H1 (cell line): ENCODE measurements at regions not wholly inside any gene's neighbourhood (a gene's known extent, or its start where the extent isn't known, plus 50 kb on each side); places are given as distances from the start of the nearest gene placed in this dataset.

Source experiments
- EZH2 ChIP-seq: fragments of 200-600 bp; sonication (generic); IDR thresholded peaks from 2 replicates; pipeline ENCODE4 v1.7.1; 2012; ENCODE audit warnings: low read depth, mild to moderate bottlenecking, moderate library complexity, low read length, inconsistent platforms; ENCODE audit not compliant: severe bottlenecking
- JUND ChIP-seq: IDR thresholded peaks from 2 replicates; pipeline ENCODE4 v1.6.1; 2011; ENCODE audit warnings: mild to moderate bottlenecking, improper control_type of control experiment, low read length
- PHF8 ChIP-seq: fragments of 200-600 bp; sonication (generic); conservative IDR thresholded peaks from 2 replicates; pipeline ENCODE4 v1.7.1; 2012; ENCODE audit warnings: low read depth, mild to moderate bottlenecking, inconsistent platforms, low read length, moderate library complexity
- SP2 ChIP-seq: IDR thresholded peaks from 2 replicates; pipeline ENCODE4 v1.6.1; 2012; ENCODE audit warnings: mild to moderate bottlenecking, low read length, inconsistent platforms
- SRF ChIP-seq: IDR thresholded peaks from 2 replicates; pipeline ENCODE4 v1.6.1; 2011; ENCODE audit warnings: mild to moderate bottlenecking, low read depth, low read length, moderate library complexity
- TCF12 ChIP-seq: IDR thresholded peaks from 2 replicates; pipeline ENCODE4 v1.6.1; 2011; ENCODE audit warnings: low read depth, mild to moderate bottlenecking, low read length
- TF ChIP-seq, protein P1 (sequence below): IDR thresholded peaks from 2 replicates; pipeline ENCODE4 v1.6.1; 2012; ENCODE audit warnings: inconsistent platforms
- TF ChIP-seq, protein P2 (sequence below): IDR thresholded peaks from 2 replicates; pipeline ENCODE4 v1.6.1; 2012; ENCODE audit warnings: inconsistent platforms

GRCh38 chr2:128444121-128444771 is 125.6 kb upstream of the HS6ST1 start (continued):
- TF ChIP-seq, protein P1, sequence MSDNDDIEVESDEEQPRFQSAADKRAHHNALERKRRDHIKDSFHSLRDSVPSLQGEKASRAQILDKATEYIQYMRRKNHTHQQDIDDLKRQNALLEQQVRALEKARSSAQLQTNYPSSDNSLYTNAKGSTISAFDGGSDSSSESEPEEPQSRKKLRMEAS: no peak
- TF ChIP-seq, protein P2, sequence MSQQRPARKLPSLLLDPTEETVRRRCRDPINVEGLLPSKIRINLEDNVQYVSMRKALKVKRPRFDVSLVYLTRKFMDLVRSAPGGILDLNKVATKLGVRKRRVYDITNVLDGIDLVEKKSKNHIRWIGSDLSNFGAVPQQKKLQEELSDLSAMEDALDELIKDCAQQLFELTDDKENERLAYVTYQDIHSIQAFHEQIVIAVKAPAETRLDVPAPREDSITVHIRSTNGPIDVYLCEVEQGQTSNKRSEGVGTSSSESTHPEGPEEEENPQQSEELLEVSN: no peak
- TF ChIP-seq TCF12 (no peak), SP2 (no peak), JUND (no peak), SRF (no peak), EZH2 (no peak), PHF8 (no peak)
